ENCODE measurements at regions not wholly inside any gene's neighbourhood (a gene's known extent, or its start where the extent isn't known, plus 50 kb on each side); places are given as distances from the start of the nearest gene placed in this dataset.

DNA sequence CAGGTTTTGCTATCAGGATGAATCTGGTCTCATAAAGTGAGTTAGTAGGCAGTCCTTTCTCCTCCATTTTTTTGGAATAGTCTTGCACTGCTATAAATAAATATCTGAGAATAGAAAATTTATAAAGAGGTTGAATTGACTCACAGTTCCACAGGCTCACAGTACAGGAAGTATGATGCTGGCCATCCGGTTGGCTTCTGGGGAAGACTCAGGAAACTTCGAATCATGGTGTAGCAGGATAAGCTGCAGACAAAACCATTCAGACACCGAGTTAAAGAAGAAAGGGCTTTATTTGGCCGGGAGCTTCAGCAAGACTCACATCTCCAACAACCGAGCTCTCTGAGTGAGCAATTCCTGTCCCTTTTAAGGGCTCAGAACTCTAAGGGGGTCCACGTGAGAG is 348.2 kb downstream of the KCTD8 start:
- no peak for TF ChIP-seq CTCF (conservative IDR thresholded peaks at IDR 0.05; ENCODE audit: low read depth, low read length)
- DNase-seq (ENCODE audit: low read depth), result no peak
- H3K4me3 ChIP-seq (ENCODE audit: low read length), result no peak overlapping the region

- no peak for DNase-seq (ENCODE audit: low read depth)
- H3K4me3 ChIP-seq (ENCODE audit: low read length), result no peak overlapping the region
- TF ChIP-seq CTCF (conservative IDR thresholded peaks at IDR 0.05; ENCODE audit: low read depth, low read length), result no peak
Observed at GRCh38 chr4:44118971-44119680, 329.5 kb downstream of the KCTD8 start.

DNA sequence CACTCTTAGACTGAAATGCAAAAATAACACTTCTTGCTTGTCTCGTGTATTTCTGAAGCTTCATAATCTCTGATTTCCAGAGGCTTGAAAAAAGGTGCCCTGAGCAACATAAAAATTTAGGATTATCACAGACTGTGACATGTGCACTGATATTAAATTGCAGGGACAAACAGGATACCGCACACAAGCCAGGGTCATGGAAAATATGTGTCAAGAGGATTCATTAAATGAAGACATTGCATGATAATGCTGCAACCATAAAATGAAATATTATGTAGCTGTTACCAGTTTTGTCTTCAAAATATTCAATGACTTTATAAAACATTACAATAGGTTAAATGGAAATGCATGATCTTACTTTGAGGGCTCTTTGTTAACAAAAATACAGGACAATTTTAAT is 328.0 kb downstream of the KCTD8 start:
- no peak for TF ChIP-seq CTCF (conservative IDR thresholded peaks at IDR 0.05; ENCODE audit: low read depth, low read length)
- H3K4me3 ChIP-seq (ENCODE audit: low read length), result no peak overlapping the region
- DNase-seq (ENCODE audit: low read depth), result no peak

GRCh38 chr4:44121210-44121609 is 327.4 kb downstream of the KCTD8 start:
- no peak for DNase-seq (ENCODE audit: low read depth)
- no peak overlapping the region for H3K4me3 ChIP-seq (ENCODE audit: low read length)
- TF ChIP-seq CTCF (conservative IDR thresholded peaks at IDR 0.05; ENCODE audit: low read depth, low read length), result no peak

Data from retinal pigment epithelial cell (primary cell).